HepG2 (cell line): ENCODE measurements at regions not wholly inside any gene's neighbourhood (a gene's known extent, or its start where the extent isn't known, plus 50 kb on each side); places are given as distances from the start of the nearest gene placed in this dataset.

Experiments
- ATAC-seq: fragments of 200-7000 bp; cut with Tn5 transposase; 3 replicates; pipeline ENCODE4 v1.9.1; 2020; ENCODE audit warnings: mild to moderate bottlenecking, moderate library complexity
- BruUV-seq: library from RNA; stranded (reverse); fragments of 400-500 nt; replicated peaks from 2 replicates; lab custom pipeline; 2021; lab: Mats Ljungman, UMichigan
- CTCF ChIA-PET: fragments of 300-600 bp; formaldehyde crosslinking; extraction: SDS; loops from one replicate; lab custom pipeline; 2021; ENCODE audit warnings: low total read pairs, inconsistent platforms, low intra/inter-chr PET ratio; lab: Yijun Ruan, JAX
- POLR2A ChIA-PET: fragments of 350-600 bp; sonication (Branson Sonifier 250); formaldehyde crosslinking; loops from one replicate; lab custom pipeline; 2020; ENCODE audit warnings: antibody characterized with exemption, inconsistent platforms; lab: Yijun Ruan, JAX
- DNase-seq: peaks from one replicate; pipeline ENCODE4 v3.0.0-alpha.2; 2015; ENCODE audit warnings: low spot score
- FAIRE-seq: peaks from 3 replicates; lab custom pipeline; 2011; peaks lifted over from hg19 to GRCh38; lab: Jason Lieb, UNC
- H2AFZ ChIP-seq: one replicate; pipeline ENCODE4 v1.6.1; 2011; ENCODE audit warnings: low read length, inconsistent platforms
- H3K27ac ChIP-seq: fragments of 300-600 bp; 3 replicates; pipeline ENCODE4 v1.8.0; 2011; ENCODE audit warnings: mixed run types, mild to moderate bottlenecking, mixed read lengths, low read length, inconsistent platforms; ENCODE audit not compliant: insufficient read depth; ENCODE audit errors: extremely low read length
- H3K27me3 ChIP-seq, 2 experiments: fragments of 200-600 bp in 1 of 2; 2 replicates in 1 of 2; 3 replicates in 1 of 2; pipeline versions ENCODE4 v1.6.0 to v1.8.0; 2011; ENCODE audit warnings: low read length in 2 of 2, mild to moderate bottlenecking in 2 of 2, moderate library complexity in 2 of 2, inconsistent platforms in 1 of 2; ENCODE audit not compliant: insufficient read depth in 2 of 2, control insufficient read depth in 1 of 2
- H3K36me3 ChIP-seq, 2 experiments: fragments of 200-600 bp in 1 of 2; replicated peaks in 1 of 2; 2 replicates in 1 of 2; 3 replicates in 1 of 2; pipeline versions ENCODE4 v1.5.1 to v1.8.0; 2011; ENCODE audit warnings: low read length in 2 of 2, inconsistent platforms in 1 of 2; ENCODE audit not compliant: insufficient read depth in 2 of 2, control insufficient read depth in 1 of 2
- H3K4me1 ChIP-seq: 2 replicates; pipeline ENCODE4 v1.5.1; 2012; ENCODE audit warnings: low read length, inconsistent platforms; ENCODE audit not compliant: insufficient read depth
- H3K4me2 ChIP-seq: 2 replicates; pipeline ENCODE4 v1.6.0; 2011; ENCODE audit warnings: low read depth, low read length, inconsistent platforms
- H3K4me3 ChIP-seq, 3 experiments: fragments of 200-600 bp in 1 of 3; sonication (generic), shearing (Covaris generic) in 1 of 3; replicated peaks in 1 of 3; 2 replicates each; pipeline ENCODE4 v1.5.1; 2011 to 2016; ENCODE audit warnings: low read length in 3 of 3, inconsistent platforms in 2 of 3, low read depth in 2 of 3, mild to moderate bottlenecking in 2 of 3, control low read depth in 1 of 3, mixed read lengths in 1 of 3; ENCODE audit not compliant: insufficient read depth in 1 of 3
- H3K79me2 ChIP-seq: one replicate; pipeline ENCODE4 v1.6.1; 2011; ENCODE audit warnings: low read length, inconsistent platforms; ENCODE audit not compliant: insufficient read depth
- H3K9ac ChIP-seq: 2 replicates; pipeline ENCODE4 v1.6.0; 2011; ENCODE audit warnings: mild to moderate bottlenecking, low read depth, low read length, inconsistent platforms; ENCODE audit not compliant: insufficient read depth
- H3K9me3 ChIP-seq: 2 replicates; pipeline ENCODE4 v1.5.1; 2012; ENCODE audit warnings: mild to moderate bottlenecking, low read length
- H4K20me1 ChIP-seq: 2 replicates; pipeline ENCODE4 v1.6.0; 2011; ENCODE audit warnings: inconsistent platforms, mild to moderate bottlenecking, low read length, moderate library complexity; ENCODE audit not compliant: insufficient read depth
- HHEX ChIP-seq: IDR thresholded peaks from 2 replicates; pipeline ENCODE4 v1.6.1; 2016; ENCODE audit warnings: control low read depth
- NFATC3 ChIP-seq: sonication (generic); formaldehyde crosslinking; IDR thresholded peaks from 2 replicates; pipeline ENCODE4 v1.5.1; 2020; ENCODE audit warnings: mild to moderate bottlenecking, missing genetic modification reagents
- SETDB1 ChIP-seq: sonication (generic); formaldehyde crosslinking; IDR thresholded peaks from 2 replicates; pipeline ENCODE4 v1.5.1; 2020; ENCODE audit warnings: missing genetic modification reagents, mild to moderate bottlenecking, borderline replicate concordance
- SRSF4 ChIP-seq: fragments of 200-400 bp; formaldehyde crosslinking; IDR thresholded peaks from one replicate; pipeline ENCODE4 v1.6.1; 2018; ENCODE audit warnings: mild to moderate bottlenecking, low read depth, low read length, moderate library complexity; ENCODE audit not compliant: poor library complexity, severe bottlenecking
- TCF7 ChIP-seq: sonication (generic); IDR thresholded peaks from 2 replicates; pipeline ENCODE4 v1.6.1; 2016; ENCODE audit warnings: antibody characterized with exemption, low read depth
- ZFAT ChIP-seq: sonication (generic); formaldehyde crosslinking; conservative IDR thresholded peaks from 2 replicates; pipeline ENCODE4 v1.8.1; 2023; ENCODE audit warnings: missing genetic modification reagents, inconsistent platforms
- ZFP36L1 ChIP-seq: sonication (generic); formaldehyde crosslinking; IDR thresholded peaks from 2 replicates; pipeline ENCODE4 v1.8.0; 2022; ENCODE audit warnings: mild to moderate bottlenecking, missing genetic modification reagents, moderate library complexity
- ZNF143 ChIP-seq: sonication (generic); formaldehyde crosslinking; IDR thresholded peaks from 2 replicates; pipeline ENCODE4 v1.4.0; 2020; ENCODE audit warnings: missing genetic modification reagents
- ZNF20 ChIP-seq: sonication (generic); formaldehyde crosslinking; IDR thresholded peaks from 2 replicates; pipeline ENCODE4 v1.4.0; 2020; ENCODE audit warnings: mild to moderate bottlenecking, moderate library complexity, missing genetic modification reagents
- ZNF446 ChIP-seq: sonication (generic); formaldehyde crosslinking; IDR thresholded peaks from 2 replicates; pipeline ENCODE4 v1.5.0; 2020; ENCODE audit warnings: mild to moderate bottlenecking, missing genetic modification reagents
- ZNF550 ChIP-seq: sonication (generic); formaldehyde crosslinking; IDR thresholded peaks from 2 replicates; pipeline ENCODE4 v1.4.0; 2020; ENCODE audit warnings: mild to moderate bottlenecking, missing genetic modification reagents, borderline replicate concordance
- WGBS: methylation state at CpG from one replicate; pipeline ENCODE4 v1.1.6; 2017; ENCODE audit warnings: low lambda C conversion rate; 5-methylcytosine and 5-hydroxymethylcytosine counted together
- in situ Hi-C: cut with HindIII; loops from 2 replicates; pipeline ENCODE4 v1.10.0; 2017; ENCODE audit warnings: low pct_unique_long_range_greater_than_20kb; ENCODE audit not compliant: extremely low pct_ligation_motif_present
- intact Hi-C: fragments of 100-400 bp; cut with micrococcal nuclease; formaldehyde crosslinking; loops from one replicate; pipeline ENCODE4 v1.10.0; 2022; ENCODE audit not compliant: unreplicated experiment
- TF ChIP-seq, protein P1 (sequence below): sonication (generic); formaldehyde crosslinking; IDR thresholded peaks from 2 replicates; pipeline ENCODE4 v1.5.0; 2020; ENCODE audit warnings: missing genetic modification reagents, mild to moderate bottlenecking, borderline replicate concordance
- TF ChIP-seq, protein P2 (sequence below): sonication (generic); formaldehyde crosslinking; IDR thresholded peaks from 2 replicates; pipeline ENCODE4 v1.5.0; 2020; ENCODE audit warnings: mild to moderate bottlenecking, missing genetic modification reagents
- TF ChIP-seq, protein P3 (sequence below): conservative IDR thresholded peaks from 2 replicates; pipeline ENCODE4 v1.6.1; 2018; ENCODE audit warnings: missing genetic modification reagents
- TF ChIP-seq, protein P4 (sequence below): sonication (generic); formaldehyde crosslinking; IDR thresholded peaks from 2 replicates; pipeline ENCODE4 v1.5.0; 2020; ENCODE audit warnings: mild to moderate bottlenecking, low read depth, missing genetic modification reagents, borderline replicate concordance

DNA sequence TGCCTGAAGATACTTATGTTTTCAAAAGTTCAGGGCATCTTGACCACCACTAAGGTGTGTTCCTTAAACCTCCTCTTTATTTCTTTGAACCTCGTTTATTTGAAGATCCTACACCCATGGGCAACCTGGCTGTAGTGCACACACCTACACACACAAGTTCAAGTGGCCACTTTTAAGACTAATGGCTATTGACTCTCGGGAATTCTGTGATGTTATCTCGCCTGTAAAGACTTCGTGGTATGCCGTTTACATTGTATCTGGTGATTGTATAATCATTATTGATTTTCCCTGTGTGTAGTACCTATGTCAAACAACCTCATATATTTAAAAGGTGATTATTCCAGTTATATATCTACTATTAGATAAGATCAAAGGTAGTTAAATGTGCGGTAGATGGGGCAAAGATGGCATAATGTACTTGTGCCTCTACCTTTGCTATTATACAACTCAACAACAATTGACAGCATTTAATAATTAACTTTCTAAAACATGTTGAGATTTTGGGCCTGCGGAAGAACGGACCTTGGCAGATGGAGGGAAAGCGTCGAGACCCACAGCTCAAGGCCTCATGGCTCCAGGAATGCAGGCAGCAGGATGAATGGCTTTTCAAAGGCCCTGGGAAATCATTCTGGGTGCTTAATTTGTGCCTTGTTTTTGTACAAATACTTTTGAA lies 51.4 kb upstream of the IRX2 start:
- H3K9ac ChIP-seq = no peak overlapping the region
- intact Hi-C loops = no loop called here
- no peaks in the 10 kb centered on the region for H3K36me3 ChIP-seq
- DNase-seq (peak; percentile 3), ATAC-seq (no peak), FAIRE-seq (no peak)
- POLR2A ChIA-PET = no interaction called here
- H3K4me1 ChIP-seq = no peaks in the 10 kb centered on the region
- WGBS = 4% methylated on average over 10 of the region's 10 CpGs
- H3K4me2 ChIP-seq = no peak overlapping the region
- in situ Hi-C loops = no loop called here
- no peaks in the 10 kb centered on the region for H3K79me2 ChIP-seq
- no peaks in the 10 kb centered on the region; a peak in 1 of 5 replicates for H3K27me3 ChIP-seq
- no peaks in the 10 kb centered on the region for H4K20me1 ChIP-seq
- BruUV-seq = no TSS peak
- no peaks in the 10 kb centered on the region for H3K9me3 ChIP-seq
- H2AFZ ChIP-seq = no peak overlapping the region
- H3K4me3 ChIP-seq = no peak overlapping the region
- CTCF ChIA-PET = no interaction called here
- no peak overlapping the region for H3K27ac ChIP-seq
- TF ChIP-seq, protein P1, sequence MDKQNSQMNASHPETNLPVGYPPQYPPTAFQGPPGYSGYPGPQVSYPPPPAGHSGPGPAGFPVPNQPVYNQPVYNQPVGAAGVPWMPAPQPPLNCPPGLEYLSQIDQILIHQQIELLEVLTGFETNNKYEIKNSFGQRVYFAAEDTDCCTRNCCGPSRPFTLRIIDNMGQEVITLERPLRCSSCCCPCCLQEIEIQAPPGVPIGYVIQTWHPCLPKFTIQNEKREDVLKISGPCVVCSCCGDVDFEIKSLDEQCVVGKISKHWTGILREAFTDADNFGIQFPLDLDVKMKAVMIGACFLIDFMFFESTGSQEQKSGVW (CRISPR knock-in tag) = no peak
- TF ChIP-seq ZNF446 (CRISPR knock-in tag) = no peak
- TF ChIP-seq ZNF143 (CRISPR knock-in tag) = no peak
- no peak for TF ChIP-seq NFATC3 (CRISPR knock-in tag)
- TF ChIP-seq HHEX (CRISPR knock-in tag) = 0 out of 2 replicates have a peak, but pooled peaks have one; percentile 12
- TF ChIP-seq ZNF20 = no peak
- no peak for TF ChIP-seq SETDB1 (CRISPR knock-in tag)
- TF ChIP-seq, protein P2, sequence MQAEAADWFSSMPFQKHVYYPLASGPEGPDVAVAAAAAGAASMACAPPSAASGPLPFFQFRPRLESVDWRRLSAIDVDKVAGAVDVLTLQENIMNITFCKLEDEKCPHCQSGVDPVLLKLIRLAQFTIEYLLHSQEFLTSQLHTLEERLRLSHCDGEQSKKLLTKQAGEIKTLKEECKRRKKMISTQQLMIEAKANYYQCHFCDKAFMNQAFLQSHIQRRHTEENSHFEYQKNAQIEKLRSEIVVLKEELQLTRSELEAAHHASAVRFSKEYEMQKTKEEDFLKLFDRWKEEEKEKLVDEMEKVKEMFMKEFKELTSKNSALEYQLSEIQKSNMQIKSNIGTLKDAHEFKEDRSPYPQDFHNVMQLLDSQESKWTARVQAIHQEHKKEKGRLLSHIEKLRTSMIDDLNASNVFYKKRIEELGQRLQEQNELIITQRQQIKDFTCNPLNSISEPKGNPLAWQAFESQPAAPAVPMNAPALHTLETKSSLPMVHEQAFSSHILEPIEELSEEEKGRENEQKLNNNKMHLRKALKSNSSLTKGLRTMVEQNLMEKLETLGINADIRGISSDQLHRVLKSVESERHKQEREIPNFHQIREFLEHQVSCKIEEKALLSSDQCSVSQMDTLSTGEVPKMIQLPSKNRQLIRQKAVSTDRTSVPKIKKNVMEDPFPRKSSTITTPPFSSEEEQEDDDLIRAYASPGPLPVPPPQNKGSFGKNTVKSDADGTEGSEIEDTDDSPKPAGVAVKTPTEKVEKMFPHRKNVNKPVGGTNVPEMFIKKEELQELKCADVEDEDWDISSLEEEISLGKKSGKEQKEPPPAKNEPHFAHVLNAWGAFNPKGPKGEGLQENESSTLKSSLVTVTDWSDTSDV (CRISPR knock-in tag) = no peak
- TF ChIP-seq TCF7 = 0 out of 2 replicates have a peak, but pooled peaks have one; percentile 14
- TF ChIP-seq SRSF4 = no peak
- TF ChIP-seq, protein P3, sequence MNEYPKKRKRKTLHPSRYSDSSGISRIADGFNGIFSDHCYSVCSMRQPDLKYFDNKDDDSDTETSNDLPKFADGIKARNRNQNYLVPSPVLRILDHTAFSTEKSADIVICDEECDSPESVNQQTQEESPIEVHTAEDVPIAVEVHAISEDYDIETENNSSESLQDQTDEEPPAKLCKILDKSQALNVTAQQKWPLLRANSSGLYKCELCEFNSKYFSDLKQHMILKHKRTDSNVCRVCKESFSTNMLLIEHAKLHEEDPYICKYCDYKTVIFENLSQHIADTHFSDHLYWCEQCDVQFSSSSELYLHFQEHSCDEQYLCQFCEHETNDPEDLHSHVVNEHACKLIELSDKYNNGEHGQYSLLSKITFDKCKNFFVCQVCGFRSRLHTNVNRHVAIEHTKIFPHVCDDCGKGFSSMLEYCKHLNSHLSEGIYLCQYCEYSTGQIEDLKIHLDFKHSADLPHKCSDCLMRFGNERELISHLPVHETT (CRISPR knock-in tag) = no peak
- TF ChIP-seq ZNF550 (CRISPR knock-in tag) = no peak
- no peak for TF ChIP-seq ZFP36L1 (CRISPR knock-in tag)
- TF ChIP-seq, protein P4, sequence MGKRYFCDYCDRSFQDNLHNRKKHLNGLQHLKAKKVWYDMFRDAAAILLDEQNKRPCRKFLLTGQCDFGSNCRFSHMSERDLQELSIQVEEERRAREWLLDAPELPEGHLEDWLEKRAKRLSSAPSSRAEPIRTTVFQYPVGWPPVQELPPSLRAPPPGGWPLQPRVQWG (CRISPR knock-in tag) = no peak
- no peak for TF ChIP-seq ZFAT (CRISPR knock-in tag)
